Lung (tissue), 11 donors: ENCODE measurements at regions not wholly inside any gene's neighbourhood (a gene's known extent, or its start where the extent isn't known, plus 50 kb on each side); places are given as distances from the start of the nearest gene placed in this dataset.

Source experiments
- ATAC-seq: fragments of 200-7000 bp; cut with Tn5 transposase; one replicate; pipeline ENCODE4 v1.9.1; 2020; ENCODE audit warnings: moderate number of reproducible peaks; ENCODE audit not compliant: insufficient read depth, low FRiP score
- DNase-seq, 3 donors: peaks; one replicate each; pipeline ENCODE4 v3.0.0-alpha.2; 2013 to 2017
- H3K27ac ChIP-seq, 2 donors: one replicate each; pipeline ENCODE4 v1.5.1; 2013; ENCODE audit warnings: mild to moderate bottlenecking in 2 of 2, moderate library complexity in 2 of 2, control low read depth in 1 of 2, inconsistent platforms in 1 of 2, low read depth in 1 of 2, low read length in 1 of 2
- H3K27me3 ChIP-seq, 3 donors: one replicate each; pipeline ENCODE4 v1.5.1; 2013; ENCODE audit warnings: low read length in 2 of 3; ENCODE audit not compliant: control insufficient read depth in 3 of 3, insufficient read depth in 3 of 3
- H3K36me3 ChIP-seq, 4 donors: one replicate each; pipeline ENCODE4 v1.5.1; 2013; ENCODE audit warnings: low read length in 4 of 4, mild to moderate bottlenecking in 1 of 4, moderate library complexity in 1 of 4; ENCODE audit not compliant: control insufficient read depth in 4 of 4, insufficient read depth in 4 of 4
- H3K4me1 ChIP-seq, 5 donors: one replicate each; pipeline ENCODE4 v1.5.1; 2013; ENCODE audit warnings: low read length in 5 of 5, mild to moderate bottlenecking in 2 of 5, moderate library complexity in 1 of 5; ENCODE audit not compliant: control insufficient read depth in 5 of 5, insufficient read depth in 5 of 5
- H3K4me3 ChIP-seq: one replicate; pipeline ENCODE4 v1.5.1; 2013; ENCODE audit warnings: mild to moderate bottlenecking, control low read depth, moderate library complexity
- H3K9ac ChIP-seq, 2 donors: one replicate each; pipeline ENCODE4 v1.5.1; 2013; ENCODE audit warnings: low read length in 2 of 2, control low read depth in 1 of 2; ENCODE audit not compliant: insufficient read depth in 1 of 2
- H3K9me3 ChIP-seq, 4 donors: one replicate each; pipeline ENCODE4 v1.5.1; 2013; ENCODE audit warnings: low read length in 3 of 4, mild to moderate bottlenecking in 1 of 4, moderate library complexity in 1 of 4; ENCODE audit not compliant: control insufficient read depth in 4 of 4, insufficient read depth in 3 of 4
- CTCF ChIP-seq: IDR thresholded peaks from 2 replicates; pipeline ENCODE4 v1.5.1; 2012; ENCODE audit warnings: mild to moderate bottlenecking; ENCODE audit errors: control extremely low read depth, extremely low read depth
- WGBS, 2 donors: extraction: QIAGEN DNeasy Blood & Tissue Kit; methylation state at CpG; one replicate each; pipeline ENCODE4 v1.1.7; 2013; 5-methylcytosine and 5-hydroxymethylcytosine counted together
- donor health status: control.
- donor health status: control.
- donor health status: Bipolar disorder and iron deficiency.
- donor health status: healthy.
- donor health status: DM: yes; HTN: yes; CAD: no.

- H3K9ac ChIP-seq = no peak overlapping the region
These were observed 368.9 kb downstream of the DDX10 start for GRCh38 chr11:109033627-109034338.

GRCh38 chr11:109034339-109034696 is 369.4 kb downstream of the DDX10 start:
- ATAC-seq (no peak), DNase-seq (no peak)
- Histone ChIP-seq H3K9me3 (peaks cover 0 to 3% (median 0%) of the 10 kb centered on the region in 4 donors), H3K9ac (no peak overlapping the region), H3K4me3 (no peak overlapping the region), H3K27ac (no peak overlapping the region), H3K36me3 (no peaks in the 10 kb centered on the region), H3K4me1 (peaks cover 0 to 1% (median 0%) of the 10 kb centered on the region in 5 donors), H3K27me3 (no peaks in the 10 kb centered on the region)
- no peak for TF ChIP-seq CTCF
- whole genome bisulfite sequencing, 2 donors = 92 to 97% methylated on average over 1 of the region's 1 CpG

More at GRCh38 chr11:109033627-109034338, 368.9 kb downstream of the DDX10 start:
- DNase-seq (peak in 1 of 3 donors; percentile 6), ATAC-seq (no peak)
- Histone ChIP-seq H3K9me3 (peaks cover 0 to 3% (median 0%) of the 10 kb centered on the region in 4 donors), H3K4me3 (no peak overlapping the region), H3K36me3 (no peaks in the 10 kb centered on the region), H3K4me1 (peaks cover 0 to 1% (median 0%) of the 10 kb centered on the region in 5 donors), H3K27ac (no peak overlapping the region), H3K27me3 (no peaks in the 10 kb centered on the region)
- WGBS, 2 donors = 88 to 93% methylated on average over 2 of the region's 2 CpGs
- no peak for TF ChIP-seq CTCF

- 95 to 98% methylated on average over 1 of the region's 1 CpG for WGBS, 2 donors
- peaks cover 0 to 3% (median 0%) of the 10 kb centered on the region in 4 donors for H3K9me3 ChIP-seq
- H3K27ac ChIP-seq = no peak overlapping the region
- no peaks in the 10 kb centered on the region for H3K27me3 ChIP-seq
- ATAC-seq (no peak), DNase-seq (no peak)
- no peaks in the 10 kb centered on the region for H3K36me3 ChIP-seq
- peaks cover 0 to 1% (median 0%) of the 10 kb centered on the region in 5 donors for H3K4me1 ChIP-seq
- TF ChIP-seq CTCF = no peak
- no peak overlapping the region for H3K9ac ChIP-seq
- no peak overlapping the region for H3K4me3 ChIP-seq
These were observed 370.4 kb downstream of the DDX10 start for GRCh38 chr11:109035284-109035683.
